Esophagus muscularis mucosa (tissue), 4 donors: ENCODE measurements at regions not wholly inside any gene's neighbourhood (a gene's known extent, or its start where the extent isn't known, plus 50 kb on each side); places are given as distances from the start of the nearest gene placed in this dataset.

Source experiments
- DNase-seq: peaks from one replicate; pipeline ENCODE4 v3.0.0-alpha.2; 2017; ENCODE audit errors: extremely low spot score
- H3K27ac ChIP-seq, 4 donors: fragments of 200-600 bp; sonication (generic); replicated peaks in 1 of 4; 1 replicate in 3 of 4; 2 replicates in 1 of 4; pipeline ENCODE4 v1.5.1; 2016 to 2019; ENCODE audit warnings: mild to moderate bottlenecking in 1 of 4
- H3K27me3 ChIP-seq, 4 donors: fragments of 200-600 bp; sonication (generic); one replicate each; pipeline versions ENCODE4 v1.5.1 to v1.6.0; 2016 to 2019
- H3K36me3 ChIP-seq, 4 donors: fragments of 200-600 bp; sonication (generic); one replicate each; pipeline ENCODE4 v1.5.1; 2016 to 2019
- H3K4me1 ChIP-seq, 4 donors: fragments of 200-600 bp; sonication (generic); one replicate each; pipeline ENCODE4 v1.5.1; 2016 to 2019
- H3K4me3 ChIP-seq, 4 donors: fragments of 200-600 bp; sonication (generic); 1 replicate in 2 of 4; 2 replicates in 2 of 4; pipeline ENCODE4 v1.5.1; 2016 to 2019; ENCODE audit warnings: mild to moderate bottlenecking in 4 of 4, moderate library complexity in 1 of 4
- H3K9me3 ChIP-seq, 4 donors: fragments of 200-600 bp; sonication (generic); 1 replicate in 3 of 4; 2 replicates in 1 of 4; pipeline ENCODE4 v1.5.1; 2016 to 2019
- EP300 ChIP-seq: sonication (generic); formaldehyde crosslinking; IDR thresholded peaks from one replicate; pipeline ENCODE4 v1.6.1; 2017; ENCODE audit warnings: antibody characterized with exemption
- POLR2A ChIP-seq: fragments of 450-650 bp; IDR thresholded peaks from one replicate; pipeline ENCODE4 v1.6.1; 2017; ENCODE audit warnings: antibody characterized with exemption, moderate library complexity, mild to moderate bottlenecking, low read depth
- POLR2AphosphoS5 ChIP-seq, 2 donors: sonication (generic); formaldehyde crosslinking; IDR thresholded peaks; one replicate each; pipeline ENCODE4 v1.6.1; 2017; ENCODE audit warnings: antibody characterized with exemption in 2 of 2
- WGBS: methylation state at CpG from one replicate; pipeline ENCODE4 v1.1.5; 2018; 5-methylcytosine and 5-hydroxymethylcytosine counted together
- intact Hi-C: fragments of 100-400 bp; cut with DNase I; formaldehyde crosslinking; loops from one replicate; pipeline ENCODE4 v1.15.1; 2023
- TF ChIP-seq, protein P1 (sequence below), 3 experiments: fragments of 200-600 bp in 2 of 3; fragments of 450-650 bp in 1 of 3; sonication (generic) in 2 of 3; IDR thresholded peaks; one replicate each; pipeline ENCODE4 v1.5.1; 2017 to 2019; ENCODE audit warnings: antibody characterized with exemption in 3 of 3, mild to moderate bottlenecking in 2 of 3, moderate library complexity in 1 of 3

DNA sequence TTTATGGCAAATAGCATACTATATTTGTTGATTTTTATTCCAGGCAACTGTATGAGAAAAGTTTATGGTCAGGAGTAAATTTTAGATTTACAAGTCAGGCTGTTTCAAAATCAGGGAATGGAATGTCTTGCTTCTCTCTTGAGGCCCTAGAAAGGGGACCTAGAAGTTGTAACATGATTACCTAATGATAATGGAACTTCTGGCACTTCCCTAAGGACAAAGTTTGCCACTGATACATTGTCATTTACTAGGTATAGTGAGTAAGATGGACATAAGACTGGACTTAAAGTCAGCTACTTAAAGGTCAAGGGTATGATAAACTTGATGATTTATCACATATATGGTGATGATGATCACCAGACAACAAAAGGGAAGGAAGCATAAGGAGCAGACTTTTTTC is 103.3 kb upstream of the VRK2 start:
- intact Hi-C loops: no loop called here
- Histone ChIP-seq H3K9me3 (no peaks in the 10 kb centered on the region), H3K27ac (no peak overlapping the region), H3K27me3 (no peaks in the 10 kb centered on the region), H3K4me3 (no peak overlapping the region), H3K4me1 (no peaks in the 10 kb centered on the region), H3K36me3 (no peaks in the 10 kb centered on the region)
- no peak for TF ChIP-seq EP300
- TF ChIP-seq POLR2AphosphoS5 (IDR thresholded peaks at IDR 0.05): no peak
- no peak for TF ChIP-seq POLR2A
- TF ChIP-seq, protein P1, sequence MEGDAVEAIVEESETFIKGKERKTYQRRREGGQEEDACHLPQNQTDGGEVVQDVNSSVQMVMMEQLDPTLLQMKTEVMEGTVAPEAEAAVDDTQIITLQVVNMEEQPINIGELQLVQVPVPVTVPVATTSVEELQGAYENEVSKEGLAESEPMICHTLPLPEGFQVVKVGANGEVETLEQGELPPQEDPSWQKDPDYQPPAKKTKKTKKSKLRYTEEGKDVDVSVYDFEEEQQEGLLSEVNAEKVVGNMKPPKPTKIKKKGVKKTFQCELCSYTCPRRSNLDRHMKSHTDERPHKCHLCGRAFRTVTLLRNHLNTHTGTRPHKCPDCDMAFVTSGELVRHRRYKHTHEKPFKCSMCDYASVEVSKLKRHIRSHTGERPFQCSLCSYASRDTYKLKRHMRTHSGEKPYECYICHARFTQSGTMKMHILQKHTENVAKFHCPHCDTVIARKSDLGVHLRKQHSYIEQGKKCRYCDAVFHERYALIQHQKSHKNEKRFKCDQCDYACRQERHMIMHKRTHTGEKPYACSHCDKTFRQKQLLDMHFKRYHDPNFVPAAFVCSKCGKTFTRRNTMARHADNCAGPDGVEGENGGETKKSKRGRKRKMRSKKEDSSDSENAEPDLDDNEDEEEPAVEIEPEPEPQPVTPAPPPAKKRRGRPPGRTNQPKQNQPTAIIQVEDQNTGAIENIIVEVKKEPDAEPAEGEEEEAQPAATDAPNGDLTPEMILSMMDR (IDR thresholded peaks at IDR 0.05): no peak
- no peak for DNase-seq

DNA sequence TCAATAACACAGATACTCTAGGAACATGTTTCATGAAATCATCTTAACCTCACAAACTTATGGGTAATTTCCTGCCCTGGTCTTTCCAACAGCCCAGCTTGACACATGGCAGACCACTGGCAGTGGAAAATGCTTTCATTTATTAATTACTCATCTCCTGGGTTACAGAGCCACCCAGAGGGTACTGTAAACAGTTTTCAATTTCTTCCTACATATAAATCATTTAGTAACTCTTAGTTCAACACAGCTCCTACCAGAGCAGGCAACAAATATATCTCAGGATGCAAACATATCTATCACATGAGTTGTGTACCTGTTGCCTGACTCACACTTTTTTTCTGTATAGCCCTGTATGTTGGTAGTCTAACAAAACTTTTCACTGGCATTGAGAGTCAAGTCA is 99.2 kb upstream of the VRK2 start:
- intact Hi-C loops: no loop called here
- DNase-seq: no peak
- Histone ChIP-seq H3K36me3 (no peaks in the 10 kb centered on the region), H3K4me1 (no peaks in the 10 kb centered on the region), H3K27me3 (no peaks in the 10 kb centered on the region), H3K4me3 (no peak overlapping the region), H3K9me3 (no peaks in the 10 kb centered on the region), H3K27ac (no peak overlapping the region)
- TF ChIP-seq EP300 (no peak), POLR2AphosphoS5 (IDR thresholded peaks at IDR 0.05) (no peak), POLR2A (no peak)
- TF ChIP-seq, protein P1 (IDR thresholded peaks at IDR 0.05): no peak

DNA sequence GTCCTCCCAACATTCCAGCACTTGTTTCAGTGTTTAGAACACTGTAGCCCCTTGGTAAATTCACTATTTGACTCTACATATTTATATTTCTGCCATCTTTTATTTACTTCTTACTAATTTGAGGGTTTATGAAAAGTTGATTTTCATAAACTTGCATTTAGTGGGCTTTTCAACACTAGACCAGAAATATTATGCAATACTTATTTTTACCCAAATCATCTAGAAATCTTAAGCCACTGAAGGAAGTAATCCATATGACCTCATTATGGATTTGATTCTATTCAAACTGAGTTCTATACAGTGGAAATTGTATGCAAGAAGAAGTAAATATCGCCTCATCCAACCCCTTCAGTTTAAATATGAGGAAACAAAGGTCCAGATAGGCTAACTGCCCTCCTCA is 92.6 kb upstream of the VRK2 start:
- H3K4me1 ChIP-seq: no peaks in the 10 kb centered on the region
- H3K36me3 ChIP-seq: no peaks in the 10 kb centered on the region
- H3K27ac ChIP-seq: no peak overlapping the region
- no peak for DNase-seq
- H3K4me3 ChIP-seq: no peak overlapping the region
- intact Hi-C loops: no loop called here
- 80% methylated on average over 1 of the region's 1 CpG for WGBS
- H3K9me3 ChIP-seq: no peaks in the 10 kb centered on the region
- TF ChIP-seq POLR2AphosphoS5 (IDR thresholded peaks at IDR 0.05) (no peak), POLR2A (no peak), EP300 (no peak)
- TF ChIP-seq, protein P1 (IDR thresholded peaks at IDR 0.05): no peak
- H3K27me3 ChIP-seq: no peaks in the 10 kb centered on the region

DNA sequence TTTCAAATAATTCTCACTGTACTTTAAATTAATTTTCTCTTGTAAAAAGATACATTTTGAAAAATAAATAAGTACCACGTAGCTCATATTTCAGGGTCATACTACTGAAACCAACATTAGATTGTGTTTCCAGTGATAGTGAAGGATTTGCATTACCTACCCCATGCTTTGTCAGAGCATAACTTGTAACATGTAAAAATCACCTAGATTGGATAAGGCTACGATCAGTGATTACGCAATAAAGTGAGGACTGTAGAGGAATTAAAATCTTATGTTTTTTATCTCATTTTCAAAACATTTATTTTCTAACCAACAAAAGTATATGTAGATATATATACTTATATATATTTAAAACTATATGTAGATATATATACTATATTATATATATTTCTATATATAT is 89.4 kb upstream of the VRK2 start:
- H3K9me3 ChIP-seq: no peaks in the 10 kb centered on the region
- H3K36me3 ChIP-seq: no peaks in the 10 kb centered on the region
- no peak overlapping the region for H3K4me3 ChIP-seq
- no peak overlapping the region for H3K27ac ChIP-seq
- WGBS: 92% methylated on average over 3 of the region's 3 CpGs
- intact Hi-C loops: no loop called here
- no peak for DNase-seq
- TF ChIP-seq, protein P1 (IDR thresholded peaks at IDR 0.05): no peak
- TF ChIP-seq POLR2A (no peak), EP300 (no peak), POLR2AphosphoS5 (IDR thresholded peaks at IDR 0.05) (no peak)
- H3K4me1 ChIP-seq: no peaks in the 10 kb centered on the region
- H3K27me3 ChIP-seq: no peaks in the 10 kb centered on the region

DNA sequence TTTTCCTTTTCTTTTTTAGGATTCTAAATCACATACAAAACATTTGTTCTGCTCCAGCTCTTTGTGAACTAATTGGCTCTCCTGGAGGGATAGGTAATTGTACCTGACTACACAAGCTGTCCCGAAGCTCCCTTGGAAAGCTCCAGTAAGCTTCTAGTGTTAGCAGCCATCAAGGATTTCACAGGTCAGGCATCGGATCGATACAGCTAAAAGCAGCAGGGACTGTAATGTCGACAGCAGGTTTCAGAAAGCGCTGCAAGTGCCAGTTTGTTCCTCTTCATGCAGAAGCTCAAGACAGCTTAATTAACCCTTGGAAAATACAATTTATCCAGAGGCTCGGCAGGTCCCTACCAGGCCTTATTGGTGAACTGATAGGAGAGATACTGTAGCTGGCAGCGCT is 87.2 kb upstream of the VRK2 start:
- Histone ChIP-seq H3K27ac (no peak overlapping the region), H3K4me1 (no peaks in the 10 kb centered on the region), H3K36me3 (no peaks in the 10 kb centered on the region), H3K4me3 (no peak overlapping the region), H3K9me3 (no peaks in the 10 kb centered on the region), H3K27me3 (no peaks in the 10 kb centered on the region)
- TF ChIP-seq POLR2A (no peak), EP300 (no peak), POLR2AphosphoS5 (IDR thresholded peaks at IDR 0.05) (no peak)
- TF ChIP-seq, protein P1 (IDR thresholded peaks at IDR 0.05): no peak
- no peak for DNase-seq
- 69% methylated on average over 7 of the region's 7 CpGs for WGBS
- intact Hi-C loops: no loop called here
